Neural progenitor cell (in vitro differentiated cells): ENCODE measurements at regions not wholly inside any gene's neighbourhood (a gene's known extent, or its start where the extent isn't known, plus 50 kb on each side); places are given as distances from the start of the nearest gene placed in this dataset.

ENCODE experiments used
- DNase-seq: peaks from one replicate; pipeline ENCODE4 v3.0.0-alpha.2; 2016; ENCODE audit warnings: low spot score
- H2AFZ ChIP-seq: fragments of 200-600 bp; sonication (generic); replicated peaks from 2 replicates; pipeline ENCODE4 v1.6.1; 2016; ENCODE audit warnings: antibody characterized with exemption
- H3F3A ChIP-seq: fragments of 200-600 bp; sonication (generic); 2 replicates; pipeline ENCODE4 v1.6.1; 2016; ENCODE audit warnings: antibody characterized with exemption, low read depth
- H3K27ac ChIP-seq: fragments of 200-600 bp; sonication (generic); 2 replicates; pipeline ENCODE4 v1.5.1; 2016; ENCODE audit warnings: mild to moderate bottlenecking
- H3K27me3 ChIP-seq: fragments of 200-600 bp; sonication (generic); 2 replicates; pipeline ENCODE4 v1.6.1; 2016; ENCODE audit warnings: mild to moderate bottlenecking, moderate library complexity
- H3K36me3 ChIP-seq: fragments of 200-600 bp; sonication (generic); 2 replicates; pipeline ENCODE4 v1.5.1; 2016
- H3K4me1 ChIP-seq: fragments of 200-600 bp; sonication (generic); 2 replicates; pipeline ENCODE4 v1.6.1; 2016; ENCODE audit warnings: mixed run types
- H3K4me2 ChIP-seq: fragments of 200-600 bp; sonication (generic); 2 replicates; pipeline ENCODE4 v1.6.1; 2016
- H3K4me3 ChIP-seq: fragments of 200-600 bp; sonication (generic); 2 replicates; pipeline ENCODE4 v1.5.1; 2016
- H3K79me2 ChIP-seq: fragments of 200-600 bp; sonication (generic); 2 replicates; pipeline ENCODE4 v1.6.1; 2016; ENCODE audit warnings: low read depth
- H3K9ac ChIP-seq: fragments of 200-600 bp; sonication (generic); 2 replicates; pipeline ENCODE4 v1.6.1; 2016
- H3K9me3 ChIP-seq: fragments of 200-600 bp; sonication (generic); 2 replicates; pipeline ENCODE4 v1.5.1; 2016; ENCODE audit warnings: low read depth
- H4K20me1 ChIP-seq: fragments of 200-600 bp; sonication (generic); 2 replicates; pipeline ENCODE4 v1.6.1; 2016; ENCODE audit warnings: low read depth
- H3K27ac Mint-ChIP-seq: 3 replicates; pipeline ENCODE4 v1.8.0; 2021; ENCODE audit warnings: mixed read lengths
- H3K27me3 Mint-ChIP-seq: 2 replicates; pipeline ENCODE4 v1.8.0; 2022; ENCODE audit warnings: low read depth, mild to moderate bottlenecking, inconsistent platforms, moderate library complexity, mixed read lengths; ENCODE audit not compliant: insufficient read depth
- H3K36me3 Mint-ChIP-seq: 3 replicates; pipeline ENCODE4 v1.8.0; 2021; ENCODE audit warnings: mixed read lengths
- H3K4me1 Mint-ChIP-seq: 3 replicates; pipeline ENCODE4 v1.8.0; 2021; ENCODE audit warnings: mixed read lengths
- H3K4me3 Mint-ChIP-seq: 3 replicates; pipeline ENCODE4 v1.8.0; 2021; ENCODE audit warnings: mild to moderate bottlenecking, moderate library complexity, mixed read lengths
- H3K9me3 Mint-ChIP-seq: 3 replicates; pipeline ENCODE4 v1.8.0; 2020; ENCODE audit warnings: mixed read lengths
- CTCF ChIP-seq: fragments of 200-600 bp; sonication (generic); IDR thresholded peaks from 2 replicates; pipeline ENCODE4 v1.5.1; 2017; ENCODE audit warnings: antibody characterized with exemption, mild to moderate bottlenecking
- EZH2 ChIP-seq: fragments of 200-600 bp; sonication (generic); IDR thresholded peaks from 2 replicates; pipeline ENCODE4 v1.6.1; 2017; ENCODE audit warnings: antibody characterized with exemption, mild to moderate bottlenecking, moderate library complexity
- EZH2phosphoT487 ChIP-seq: fragments of 200-600 bp; sonication (generic); IDR thresholded peaks from 2 replicates; pipeline ENCODE4 v1.6.1; 2017; ENCODE audit warnings: antibody characterized with exemption

- no peak overlapping the region for H3K4me2 ChIP-seq
- no peak overlapping the region for H3K9ac ChIP-seq
- H3K79me2 ChIP-seq, result no peaks in the 10 kb centered on the region
- no peak overlapping the region for H2AFZ ChIP-seq
- no peak overlapping the region for H3K4me3 ChIP-seq
- H4K20me1 ChIP-seq, result no peaks in the 10 kb centered on the region
- Mint-ChIP-seq H3K27me3 (no peaks in the 10 kb centered on the region), H3K4me1 (peaks cover 21% of the 10 kb centered on the region), H3K4me3 (no peak overlapping the region), H3K27ac (no peak overlapping the region), H3K36me3 (peaks cover 1% of the 10 kb centered on the region), H3K9me3 (peaks cover 2% of the 10 kb centered on the region)
- H3K36me3 ChIP-seq, result no peaks in the 10 kb centered on the region
- H3K27ac ChIP-seq, result no peak overlapping the region
- H3K27me3 ChIP-seq, result no peaks in the 10 kb centered on the region
- no peaks in the 10 kb centered on the region for H3K9me3 ChIP-seq
- TF ChIP-seq CTCF, result no peak
- no peak for TF ChIP-seq EZH2
- no peak for TF ChIP-seq EZH2phosphoT487
- no peaks in the 10 kb centered on the region for H3F3A ChIP-seq
- peaks cover 15% of the 10 kb centered on the region for H3K4me1 ChIP-seq
- no peak for DNase-seq
These were observed 147.5 kb downstream of the SLC16A9 start for GRCh38 chr10:59562126-59562525.

- no peaks in the 10 kb centered on the region for H3K36me3 ChIP-seq
- Mint-ChIP-seq H3K4me3 (no peak overlapping the region), H3K36me3 (peaks cover 1% of the 10 kb centered on the region), H3K27me3 (no peaks in the 10 kb centered on the region), H3K27ac (peak overlapping the region; percentile 18), H3K4me1 (peaks cover 24% of the 10 kb centered on the region), H3K9me3 (no peaks in the 10 kb centered on the region)
- H4K20me1 ChIP-seq, result no peaks in the 10 kb centered on the region
- no peaks in the 10 kb centered on the region for H3K79me2 ChIP-seq
- H3K27ac ChIP-seq, result no peak overlapping the region
- H2AFZ ChIP-seq, result no peak overlapping the region
- no peak overlapping the region for H3K9ac ChIP-seq
- no peak for DNase-seq
- H3K27me3 ChIP-seq, result no peaks in the 10 kb centered on the region
- no peak overlapping the region for H3K4me2 ChIP-seq
- H3K9me3 ChIP-seq, result no peaks in the 10 kb centered on the region
- no peak overlapping the region for H3K4me3 ChIP-seq
- H3K4me1 ChIP-seq, result peaks cover 20% of the 10 kb centered on the region
- no peaks in the 10 kb centered on the region for H3F3A ChIP-seq
- no peak for TF ChIP-seq EZH2
- TF ChIP-seq EZH2phosphoT487, result no peak
- no peak for TF ChIP-seq CTCF
These were observed 148.1 kb downstream of the SLC16A9 start for GRCh38 chr10:59561477-59562121.

- no peaks in the 10 kb centered on the region for H3K9me3 ChIP-seq
- no peak overlapping the region for H3K9ac ChIP-seq
- peaks cover 1% of the 10 kb centered on the region for H3K36me3 Mint-ChIP-seq
- no peak overlapping the region for H3K4me3 ChIP-seq
- no peak overlapping the region for H2AFZ ChIP-seq
- H3K4me1 ChIP-seq, result peaks cover 24% of the 10 kb centered on the region
- H3K9me3 Mint-ChIP-seq, result no peaks in the 10 kb centered on the region
- no peaks in the 10 kb centered on the region for H3K36me3 ChIP-seq
- no peak overlapping the region for H3K27ac ChIP-seq
- H4K20me1 ChIP-seq, result no peaks in the 10 kb centered on the region
- H3K27ac Mint-ChIP-seq, result no peak overlapping the region
- TF ChIP-seq CTCF, result no peak
- TF ChIP-seq EZH2, result no peak
- TF ChIP-seq EZH2phosphoT487, result no peak
- H3K4me3 Mint-ChIP-seq, result no peak overlapping the region
- no peaks in the 10 kb centered on the region for H3K27me3 Mint-ChIP-seq
- no peaks in the 10 kb centered on the region for H3K27me3 ChIP-seq
- no peak overlapping the region for H3K4me2 ChIP-seq
- no peaks in the 10 kb centered on the region for H3K79me2 ChIP-seq
- no peak for DNase-seq
- H3F3A ChIP-seq, result no peaks in the 10 kb centered on the region
- H3K4me1 Mint-ChIP-seq, result peaks cover 30% of the 10 kb centered on the region
These were observed 148.7 kb downstream of the SLC16A9 start for GRCh38 chr10:59560990-59561389.
